Embryonic facial prominence (tissue), 1 donor: ENCODE measurements at regions not wholly inside any gene's neighbourhood (a gene's known extent, or its start where the extent isn't known, plus 50 kb on each side); places are given as distances from the start of the nearest gene placed in this dataset.
"Not testable (repeated sequence)": the region's sequence is repeated elsewhere in the genome, so short reads cannot be mapped to it uniquely, and the experiment has no call there.

Experiments
- DNase-seq: peaks from one replicate; pipeline ENCODE4 v3.0.0-alpha.2; 2016; ENCODE audit errors: extremely low spot score

DNA sequence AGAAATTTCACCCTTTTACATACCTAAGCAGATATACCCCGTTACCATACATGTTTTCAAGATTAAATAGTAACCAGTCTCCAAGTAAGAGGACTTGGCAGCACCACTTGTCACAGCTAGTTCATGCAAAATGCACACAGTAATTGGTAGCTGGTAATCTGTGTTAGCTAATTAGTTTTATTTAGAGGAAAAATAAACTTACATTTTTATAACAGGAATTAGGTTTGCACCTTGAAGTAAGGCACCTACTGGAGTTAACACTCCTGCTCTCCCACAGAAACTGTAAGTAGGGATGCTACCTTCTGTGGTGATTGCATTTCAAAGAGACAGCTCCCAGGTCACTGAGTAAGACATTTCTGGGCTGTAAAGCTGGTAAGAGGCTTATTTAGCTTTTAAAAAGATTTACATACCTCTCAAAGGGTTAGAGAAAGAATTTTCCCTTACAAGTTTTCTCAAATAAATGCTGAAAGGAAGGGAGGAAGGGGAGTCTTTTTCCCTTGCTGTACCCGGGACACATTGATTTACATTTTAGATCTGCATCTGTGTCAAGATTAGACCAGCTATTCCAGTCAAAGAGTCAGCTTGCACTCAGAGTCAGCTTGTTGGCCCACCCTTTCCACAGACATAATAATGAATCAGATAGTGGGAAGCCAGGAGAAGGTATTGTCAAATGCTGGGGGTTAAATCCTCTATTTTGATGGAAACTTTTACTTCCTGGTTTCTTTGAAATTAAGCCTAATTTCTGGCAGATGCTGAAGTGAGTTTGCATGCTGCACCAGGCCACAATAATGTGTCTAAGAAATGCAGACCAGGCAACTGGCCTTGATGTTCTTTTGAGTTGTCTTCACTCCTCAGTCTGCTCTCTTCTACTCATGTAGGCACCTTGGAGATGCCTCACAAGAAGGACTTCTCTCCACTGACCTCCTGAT lies 77.6 kb upstream of the CHD2 start:
- no peak for DNase-seq

DNA sequence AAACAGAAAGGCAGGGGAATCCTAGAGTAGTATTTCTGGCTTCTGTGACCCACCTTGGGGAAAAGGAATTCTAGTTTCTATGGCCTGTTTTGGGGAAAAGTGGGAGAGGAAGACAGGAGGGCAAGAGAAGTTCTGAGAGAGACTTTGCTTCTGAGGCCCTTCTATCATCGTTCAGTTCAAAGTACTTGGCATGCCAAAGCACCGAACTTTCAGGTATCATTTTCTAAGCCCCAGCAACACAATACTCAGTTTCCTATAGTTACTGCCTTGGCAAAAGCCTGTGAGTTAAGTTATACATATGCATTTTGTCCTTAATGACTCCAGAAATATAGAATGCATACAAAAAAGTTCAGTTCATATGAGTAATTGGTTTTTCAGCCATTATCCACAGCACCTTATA lies 74.1 kb upstream of the CHD2 start:
- DNase-seq: no peak

DNA sequence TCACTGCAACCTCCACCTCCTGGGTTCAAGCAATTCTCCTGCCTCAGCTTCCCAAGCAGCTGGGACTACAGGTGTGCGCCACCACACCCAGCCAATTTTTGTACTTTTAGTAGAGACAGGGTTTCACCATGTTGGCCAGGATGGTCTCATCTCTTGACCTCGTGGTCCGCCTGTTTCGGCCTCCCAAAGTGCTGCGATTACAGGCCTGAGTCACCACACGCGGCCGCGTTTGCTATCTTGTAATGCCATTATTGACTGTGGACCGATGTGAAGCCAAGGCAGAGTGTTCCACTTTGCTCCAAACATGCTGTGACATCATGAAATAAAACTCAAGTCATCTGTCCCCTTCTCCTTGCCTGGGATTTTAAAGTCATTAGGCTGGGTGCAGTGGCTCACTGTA lies 72.1 kb upstream of the CHD2 start:
- not testable (repeated sequence) for DNase-seq

DNA sequence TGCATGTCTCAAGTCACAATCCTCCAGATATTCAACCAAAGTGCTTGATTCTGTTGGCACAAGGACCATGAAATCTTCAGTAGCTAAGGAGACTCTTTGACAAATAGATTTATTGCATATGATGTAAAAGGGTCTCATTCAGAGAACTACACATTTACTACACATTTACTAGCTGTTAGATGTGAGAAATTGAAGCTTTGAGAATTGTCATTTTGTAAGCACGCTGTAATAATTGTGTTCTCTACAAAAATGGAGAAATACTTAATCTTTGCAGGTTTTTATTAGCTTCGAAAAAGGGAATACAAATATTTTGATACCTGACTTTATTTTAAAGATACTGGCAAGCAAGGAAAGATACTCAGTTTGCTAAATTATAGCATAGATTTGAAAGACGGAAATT lies 70.2 kb upstream of the CHD2 start:
- no peak for DNase-seq

DNA sequence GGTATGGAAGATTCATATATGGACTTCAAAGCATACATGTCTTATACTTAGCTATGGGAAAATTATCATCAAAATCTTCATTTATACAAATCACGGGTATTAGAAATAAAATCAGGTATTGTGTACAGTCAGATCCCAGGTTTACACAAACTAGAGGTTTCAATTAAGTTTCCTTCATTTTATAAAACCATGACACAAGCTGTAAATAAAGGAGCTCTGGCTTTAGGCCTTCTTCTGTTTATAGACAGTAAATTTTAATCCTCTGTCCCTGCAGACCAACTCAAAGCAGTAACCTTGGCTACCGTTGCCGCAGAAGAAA lies 68.8 kb upstream of the CHD2 start:
- no peak for DNase-seq

DNA sequence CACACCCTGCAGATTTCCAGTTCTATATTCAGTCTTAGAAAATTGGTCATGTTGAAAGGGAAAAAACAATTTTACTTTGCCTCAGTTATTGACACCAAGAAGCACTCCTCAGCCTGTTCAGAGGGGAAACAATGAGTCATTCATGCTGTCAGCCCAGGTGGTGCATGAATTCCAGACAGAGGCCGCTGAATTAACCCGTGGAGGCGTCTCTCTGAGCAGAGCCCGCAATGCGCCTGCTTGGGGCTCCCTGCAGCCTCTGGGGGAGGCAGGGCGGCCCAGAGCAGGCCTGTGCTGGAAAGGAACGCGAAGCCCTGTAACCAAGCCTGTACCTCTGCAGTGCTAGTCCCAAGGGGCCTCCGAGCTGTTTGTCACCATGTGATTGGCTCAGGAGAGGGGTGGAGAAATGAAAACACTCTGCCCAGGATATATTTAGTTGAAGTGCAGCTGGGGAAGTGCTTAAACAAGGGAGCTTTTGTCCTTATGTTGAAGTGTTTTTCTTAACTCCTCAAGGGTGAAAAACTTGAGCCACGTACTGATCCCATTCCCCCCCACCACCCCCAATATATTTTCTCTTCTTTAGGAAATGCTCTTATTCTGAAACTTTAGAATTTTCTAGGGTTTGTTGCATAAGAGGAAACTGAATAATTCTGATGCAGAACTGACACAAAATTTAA lies 68.3 kb upstream of the CHD2 start:
- peak; percentile 91 for DNase-seq

DNA sequence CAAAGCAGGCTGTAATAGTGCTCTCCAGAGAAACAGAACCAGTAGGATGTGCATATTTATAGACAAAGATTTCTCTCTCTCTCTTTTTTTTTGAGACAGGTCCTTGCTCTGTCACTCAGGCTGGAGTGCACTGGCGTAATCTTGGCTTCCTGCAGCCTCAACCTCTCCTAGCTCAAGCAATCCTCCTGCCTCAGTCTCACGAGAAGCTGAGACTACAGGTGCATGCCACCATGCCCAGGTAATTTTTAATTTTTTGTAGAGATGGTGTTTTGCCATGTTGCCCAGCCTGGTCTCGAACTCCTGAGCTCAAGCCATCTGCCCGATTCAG lies 67.1 kb upstream of the CHD2 start:
- no peak for DNase-seq

DNA sequence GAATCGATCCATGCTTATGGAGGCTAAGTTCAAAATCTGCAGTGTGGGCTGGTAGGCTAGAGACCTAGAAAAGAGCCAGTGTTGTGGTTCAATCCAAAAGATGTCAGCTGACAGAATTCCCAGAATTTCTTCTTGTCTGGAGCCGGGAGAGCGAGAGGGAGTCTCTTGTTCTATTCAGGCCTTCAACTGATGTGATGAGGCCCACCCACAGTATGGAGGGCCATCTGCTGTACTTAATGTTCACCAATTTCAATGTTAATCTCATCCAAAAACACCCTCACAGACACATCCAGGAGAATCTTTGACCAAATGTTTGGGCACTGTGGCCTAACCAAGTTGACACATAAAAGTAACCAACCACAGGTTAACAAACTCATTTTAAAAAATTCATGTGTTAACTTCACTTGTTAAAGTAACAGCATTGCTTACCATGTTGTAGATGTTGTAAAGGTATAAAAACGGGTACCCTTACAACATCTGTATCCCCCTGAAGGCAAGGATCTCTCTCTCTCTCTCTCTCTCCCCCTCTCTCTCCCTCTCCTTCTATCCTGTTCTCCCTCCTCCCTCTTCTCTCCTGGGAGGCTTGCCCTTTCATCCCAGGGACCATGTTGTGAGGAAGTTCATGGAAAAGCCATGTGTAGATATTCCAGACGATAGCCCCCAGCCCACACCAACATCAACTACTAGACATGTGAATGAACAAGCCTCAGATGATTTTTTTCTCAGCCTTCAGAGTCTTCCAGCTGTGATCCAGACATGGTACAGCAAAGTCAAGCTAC lies 66.4 kb upstream of the CHD2 start:
- DNase-seq: no peak

DNA sequence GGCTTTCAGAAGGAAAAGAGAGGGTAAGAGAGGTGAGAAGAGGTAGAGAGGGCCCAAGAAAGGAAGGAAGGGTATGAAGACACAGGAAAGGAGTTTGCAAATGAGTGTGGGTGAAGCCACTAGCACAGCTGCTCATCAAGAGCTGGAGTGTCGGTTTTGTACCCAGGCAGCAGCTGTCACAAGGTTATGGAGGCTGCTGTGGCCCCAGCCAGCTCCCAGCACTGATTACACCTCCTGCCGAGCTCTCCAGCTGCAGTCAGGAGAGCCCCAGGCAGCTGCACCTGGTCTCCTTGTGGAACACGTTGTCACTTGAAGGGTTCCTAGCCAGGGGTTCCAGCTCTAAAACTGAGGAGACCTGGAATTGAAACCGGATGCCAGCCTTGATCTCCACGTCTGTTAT lies 60.4 kb upstream of the CHD2 start:
- DNase-seq: no peak

DNA sequence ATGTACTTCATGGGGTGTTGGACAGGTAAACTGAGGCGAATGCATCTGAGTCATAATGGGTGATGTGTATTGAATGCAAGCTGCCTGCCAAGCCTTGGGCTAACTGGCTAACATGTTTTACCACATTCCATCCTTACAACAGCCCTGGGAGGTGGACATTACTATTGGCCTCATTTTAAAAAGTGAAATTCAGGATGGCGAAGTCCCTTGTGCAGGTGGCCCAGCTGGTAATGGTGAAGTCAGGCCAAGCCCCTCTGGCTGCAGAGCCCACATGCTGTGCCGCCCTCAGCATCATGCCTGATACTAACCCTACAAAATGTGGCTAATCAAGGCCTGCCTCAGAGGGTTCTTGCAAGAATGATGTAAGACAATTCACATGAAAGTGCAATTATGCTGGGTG lies 60.0 kb upstream of the CHD2 start:
- no peak for DNase-seq

DNA sequence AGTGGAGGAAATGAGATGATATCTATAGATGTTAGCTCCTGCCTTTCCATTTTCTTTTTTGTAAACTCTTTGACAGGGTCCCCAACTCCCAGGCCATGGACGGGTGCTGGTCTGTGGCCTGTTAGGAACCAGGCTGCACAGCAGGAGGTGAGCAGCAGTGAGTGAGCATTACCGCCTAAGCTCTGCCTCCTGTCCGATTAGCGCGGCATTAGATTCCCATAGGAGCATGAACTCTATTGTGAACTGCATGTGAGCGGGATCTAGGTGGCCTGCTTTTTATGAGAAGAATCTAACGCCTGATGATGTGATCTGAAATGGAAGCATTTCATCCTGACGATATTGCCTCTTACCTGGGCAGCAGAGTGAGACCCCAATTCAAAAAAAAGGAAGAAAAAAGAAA lies 56.8 kb upstream of the CHD2 start:
- DNase-seq: no peak

DNA sequence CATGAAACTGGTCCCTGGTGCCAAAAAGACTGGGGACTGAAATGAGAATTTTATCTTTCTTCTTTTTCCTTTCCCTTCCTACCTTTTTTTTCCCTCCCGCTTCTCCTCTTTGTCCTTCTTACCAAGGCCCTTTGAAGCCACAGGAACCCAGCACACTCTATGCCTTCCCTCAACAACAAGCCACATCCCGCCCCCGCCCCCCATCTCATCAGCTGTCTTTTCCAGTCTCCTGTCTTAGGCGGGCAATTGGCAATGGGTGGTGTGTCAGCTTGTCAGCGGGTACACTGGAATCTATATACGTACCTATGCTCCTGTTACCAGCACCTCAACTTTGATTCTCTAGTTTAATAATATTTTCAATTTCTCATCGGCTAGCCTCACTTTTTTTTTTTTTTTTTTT lies 56.3 kb upstream of the CHD2 start:
- no peak for DNase-seq

DNA sequence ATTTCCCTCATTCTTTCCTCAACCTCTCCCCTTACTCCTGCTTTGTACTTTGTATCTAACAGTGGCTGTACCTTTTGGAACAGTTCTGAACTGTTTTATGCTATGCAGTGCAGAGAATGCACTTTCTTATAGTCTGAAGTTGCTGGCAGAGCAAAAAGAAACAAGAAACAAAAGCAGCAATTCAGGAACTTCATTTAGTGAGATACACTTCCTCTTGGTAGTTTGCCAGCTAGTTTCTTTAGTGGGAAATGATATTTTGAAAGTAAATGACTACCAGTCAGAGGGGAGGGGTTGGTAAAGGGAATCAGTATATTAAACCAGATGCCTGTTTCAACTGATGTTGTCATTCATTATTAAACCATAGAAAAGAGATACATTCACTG lies 55.0 kb upstream of the CHD2 start:
- DNase-seq: no peak

DNA sequence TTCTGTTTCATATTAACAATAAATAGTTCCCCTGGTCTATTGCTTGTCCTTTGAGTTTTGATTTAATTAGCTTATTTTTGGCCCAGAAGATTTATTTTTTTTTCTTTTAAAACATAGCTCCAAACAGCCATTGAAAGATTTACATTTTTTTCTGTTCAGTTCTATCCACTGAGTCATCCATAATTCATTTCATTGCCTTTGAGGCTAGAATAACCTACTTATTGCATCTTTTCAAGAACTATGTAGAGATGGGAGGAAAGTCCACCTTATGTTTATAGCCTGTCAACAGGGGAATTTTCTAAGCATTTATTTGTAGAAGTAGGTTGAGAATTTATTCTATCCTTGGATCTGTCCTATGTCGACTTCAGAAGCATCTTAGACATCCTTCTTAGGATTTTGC lies 53.4 kb upstream of the CHD2 start:
- DNase-seq: no peak

DNA sequence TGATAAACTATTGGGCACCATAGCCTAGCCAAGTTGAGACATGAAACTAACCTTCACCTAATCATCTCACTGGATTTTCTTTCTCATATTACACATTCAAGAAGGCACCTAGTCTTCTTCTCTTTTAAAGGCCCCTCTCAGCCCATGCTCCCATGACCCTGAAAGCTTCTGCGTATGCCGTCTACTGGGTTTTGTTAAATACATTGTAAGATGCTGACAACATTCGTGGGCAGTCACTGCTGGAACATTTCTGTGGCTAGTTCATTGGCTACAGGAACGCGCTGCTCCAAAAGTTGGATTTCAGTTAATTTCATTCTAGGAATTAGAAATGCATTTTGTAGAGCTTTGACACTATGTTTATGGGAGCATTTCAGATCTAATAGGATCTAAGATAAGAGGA lies 52.3 kb upstream of the CHD2 start:
- DNase-seq: no peak

DNA sequence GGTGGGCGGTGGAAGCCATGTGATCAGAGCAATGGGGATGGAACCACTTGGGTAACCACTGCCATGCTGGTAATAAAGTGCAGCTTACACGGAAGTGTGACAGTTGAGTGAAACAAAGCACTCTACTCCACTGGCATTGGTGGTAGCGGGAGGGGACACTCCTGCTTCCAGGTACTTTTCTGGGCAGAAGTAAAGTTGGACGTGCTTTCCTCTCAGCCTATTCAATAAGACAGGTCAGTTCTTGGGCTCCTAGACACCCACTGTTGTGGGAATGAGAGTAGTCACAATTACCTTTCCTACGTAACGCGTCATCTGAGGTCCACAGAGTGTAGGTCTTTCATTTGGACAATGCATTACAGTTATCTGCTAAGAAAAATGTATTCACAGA lies 51.7 kb upstream of the CHD2 start:
- DNase-seq: no peak

DNA sequence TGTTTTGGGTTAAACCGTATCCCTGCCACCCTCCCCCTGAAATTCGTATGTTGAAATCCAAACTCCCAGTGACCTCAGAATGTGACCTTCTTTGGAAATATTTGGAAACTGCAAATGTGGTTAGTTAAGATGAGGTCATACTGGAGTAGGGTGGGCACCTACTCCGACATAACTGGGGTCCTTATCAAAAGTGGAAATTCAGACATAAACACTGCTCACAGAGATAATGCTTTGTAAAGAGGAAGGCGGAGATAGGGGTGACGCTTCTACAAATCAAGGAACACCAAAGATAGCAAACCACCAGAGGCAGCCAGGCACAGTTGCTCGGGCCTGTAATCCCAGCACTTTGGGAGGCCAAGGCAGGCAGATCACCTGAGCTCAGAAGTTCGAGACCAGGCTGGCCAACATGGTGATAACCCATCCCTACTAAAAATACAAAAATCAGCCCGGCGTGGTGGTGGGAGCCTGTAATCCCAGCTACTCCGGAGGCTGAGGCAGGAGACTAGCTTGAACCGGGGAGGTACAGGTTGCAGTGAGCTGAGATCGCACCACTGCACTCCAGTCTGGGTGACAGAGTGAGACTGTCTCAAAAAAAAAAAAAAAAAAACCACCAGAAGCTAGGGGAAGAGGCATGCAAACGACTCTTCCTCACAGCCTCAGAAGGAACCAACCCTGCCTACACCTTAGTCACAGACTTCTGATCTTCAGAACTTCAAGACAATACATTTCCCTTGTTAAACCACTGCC lies 51.1 kb upstream of the CHD2 start:
- no peak for DNase-seq

DNA sequence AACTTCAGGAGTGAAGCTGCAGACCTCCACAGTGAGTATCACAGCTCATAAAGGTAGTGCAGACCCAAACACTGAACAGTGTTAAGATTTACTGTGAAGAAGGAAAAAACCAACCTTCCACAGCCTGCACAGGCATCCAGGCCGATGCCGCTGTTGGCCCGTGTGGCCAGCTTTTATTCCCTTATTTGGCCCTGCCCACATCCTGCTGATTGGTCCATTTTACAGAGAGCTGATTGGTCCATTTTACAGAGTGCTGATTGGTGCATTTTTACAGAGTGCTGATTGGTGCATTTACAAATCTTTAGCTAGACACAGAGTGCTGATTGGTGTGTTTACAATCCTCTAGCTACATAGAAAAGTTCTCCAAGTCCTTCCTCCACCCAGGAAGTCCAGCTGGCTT lies 49.9 kb upstream of the CHD2 start:
- DNase-seq: not testable (repeated sequence)
